Right atrium auricular region (tissue), 2 donors: ENCODE measurements at regions not wholly inside any gene's neighbourhood (a gene's known extent, or its start where the extent isn't known, plus 50 kb on each side); places are given as distances from the start of the nearest gene placed in this dataset.

Experiments
- DNase-seq: peaks from one replicate; pipeline ENCODE4 v3.0.0-alpha.2; 2019; ENCODE audit warnings: low spot score
- H3K27ac ChIP-seq, 2 donors: fragments of 200-600 bp; sonication (generic); 1 replicate in 1 of 2; 2 replicates in 1 of 2; pipeline ENCODE4 v1.5.1; 2016 to 2019
- H3K27me3 ChIP-seq, 2 donors: fragments of 200-600 bp; sonication (generic); one replicate each; pipeline versions ENCODE4 v1.5.1 to v1.6.0; 2017 to 2019
- H3K36me3 ChIP-seq: fragments of 200-600 bp; sonication (generic); one replicate; pipeline ENCODE4 v1.5.1; 2016
- H3K4me1 ChIP-seq, 2 donors: fragments of 200-600 bp; sonication (generic); one replicate each; pipeline versions ENCODE4 v1.5.1 to v1.6.0; 2017 to 2019
- H3K4me3 ChIP-seq, 2 donors: fragments of 200-600 bp; sonication (generic); 1 replicate in 1 of 2; 2 replicates in 1 of 2; pipeline ENCODE4 v1.5.1; 2017 to 2019; ENCODE audit warnings: mild to moderate bottlenecking in 1 of 2, moderate library complexity in 1 of 2
- H3K9me3 ChIP-seq, 2 donors: fragments of 200-600 bp; sonication (generic); one replicate each; pipeline ENCODE4 v1.5.1; 2019
- CTCF ChIP-seq, 2 donors: fragments of 200-600 bp; sonication (generic); IDR thresholded peaks; one replicate each; pipeline ENCODE4 v1.5.1; 2019; ENCODE audit warnings: antibody characterized with exemption in 2 of 2

- Histone ChIP-seq H3K9me3 (no peaks in the 10 kb centered on the region), H3K27me3 (no peaks in the 10 kb centered on the region), H3K4me1 (no peaks in the 10 kb centered on the region), H3K27ac (no peak overlapping the region), H3K36me3 (no peaks in the 10 kb centered on the region), H3K4me3 (no peak overlapping the region)
- no peak for TF ChIP-seq CTCF (IDR thresholded peaks at IDR 0.05)
- no peak for DNase-seq
Observed at GRCh38 chr1:30058970-30059369, 664.4 kb downstream of the MATN1 start.

DNA sequence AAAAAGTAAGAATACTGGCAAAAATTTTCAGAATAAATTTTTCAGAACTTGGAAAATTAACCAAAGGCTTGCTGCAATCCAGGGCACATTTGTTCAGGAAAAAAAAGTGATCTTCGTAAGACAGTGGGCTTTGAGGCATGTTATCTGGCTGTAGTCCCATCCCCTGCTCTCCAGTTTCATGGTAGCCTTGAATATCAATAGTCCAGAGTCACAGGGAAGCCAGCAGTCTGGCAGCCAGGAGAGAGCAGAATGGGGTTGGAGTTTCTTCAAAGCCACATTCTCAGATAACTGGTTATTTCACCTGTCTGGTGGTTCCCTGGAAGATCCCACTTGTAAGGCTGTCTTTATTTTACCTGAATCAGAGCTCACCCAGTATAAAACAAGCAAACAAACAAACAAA lies 669.3 kb downstream of the MATN1 start:
- H3K27ac ChIP-seq, result no peak overlapping the region
- no peaks in the 10 kb centered on the region for H3K36me3 ChIP-seq
- DNase-seq, result no peak
- no peak for TF ChIP-seq CTCF (IDR thresholded peaks at IDR 0.05)
- no peaks in the 10 kb centered on the region for H3K4me1 ChIP-seq
- no peak overlapping the region for H3K4me3 ChIP-seq
- H3K27me3 ChIP-seq, result no peaks in the 10 kb centered on the region
- H3K9me3 ChIP-seq, result no peaks in the 10 kb centered on the region

- Histone ChIP-seq H3K9me3 (no peaks in the 10 kb centered on the region), H3K4me3 (no peak overlapping the region), H3K27ac (no peak overlapping the region), H3K36me3 (no peaks in the 10 kb centered on the region), H3K4me1 (no peaks in the 10 kb centered on the region), H3K27me3 (no peaks in the 10 kb centered on the region)
- TF ChIP-seq CTCF (IDR thresholded peaks at IDR 0.05), result no peak
- DNase-seq, result no peak
Observed at GRCh38 chr1:30052178-30052577, 671.2 kb downstream of the MATN1 start.

DNA sequence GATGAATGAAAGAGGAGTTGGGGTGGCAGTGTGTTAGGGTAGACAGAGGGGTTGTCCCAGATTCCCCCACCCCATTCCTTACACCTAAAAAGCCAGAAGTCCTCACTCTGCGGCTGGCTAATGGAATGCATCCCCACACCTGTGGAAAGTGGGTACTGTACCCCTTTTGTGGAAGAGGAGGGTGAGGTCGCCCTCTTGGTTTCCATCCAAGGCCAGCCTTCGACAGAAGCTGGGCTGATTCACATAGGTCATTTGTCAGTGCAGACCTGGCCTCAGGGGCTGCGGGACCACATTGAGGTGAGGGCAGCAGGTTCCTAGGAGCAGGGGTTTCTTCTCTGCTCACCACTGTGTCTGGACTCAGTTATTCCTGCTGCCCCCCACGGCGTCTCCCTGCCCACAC lies 671.6 kb downstream of the MATN1 start:
- Histone ChIP-seq H3K27ac (no peak overlapping the region), H3K27me3 (no peaks in the 10 kb centered on the region), H3K4me1 (no peaks in the 10 kb centered on the region), H3K4me3 (no peak overlapping the region), H3K9me3 (no peaks in the 10 kb centered on the region), H3K36me3 (no peaks in the 10 kb centered on the region)
- DNase-seq, result no peak
- TF ChIP-seq CTCF (IDR thresholded peaks at IDR 0.05), result no peak

DNA sequence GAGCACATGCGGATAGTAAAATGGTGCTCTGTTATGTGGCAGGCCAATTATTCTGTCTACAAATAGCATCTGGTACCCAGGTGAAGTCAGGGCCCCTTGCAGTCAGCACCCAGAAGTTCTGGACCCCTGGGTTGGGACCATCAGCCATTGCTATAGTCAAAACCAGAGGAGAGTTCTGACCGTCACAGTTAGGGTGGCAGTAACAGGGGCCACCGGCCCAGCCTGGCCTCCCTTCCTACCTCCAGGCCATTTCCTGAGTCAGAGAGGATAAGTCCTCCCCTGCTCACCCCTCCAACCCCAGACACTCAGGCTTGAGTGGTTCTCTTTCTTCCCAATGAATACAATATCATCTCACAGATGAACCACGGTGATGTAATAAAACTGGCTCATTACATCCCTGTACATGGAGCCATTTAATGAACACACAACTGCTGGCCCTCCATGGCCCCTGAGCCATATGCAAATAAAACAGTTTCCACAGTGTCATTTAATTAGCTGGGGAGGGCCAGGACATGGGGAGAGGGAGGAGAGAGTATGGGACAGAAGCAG lies 673.6 kb downstream of the MATN1 start:
- H3K27me3 ChIP-seq, result no peaks in the 10 kb centered on the region

More for the DNA sequence above, 673.6 kb downstream of the MATN1 start:
- no peak overlapping the region for H3K27ac ChIP-seq
- TF ChIP-seq CTCF (IDR thresholded peaks at IDR 0.05), result no peak
- no peak for DNase-seq
- H3K4me3 ChIP-seq, result no peak overlapping the region
- H3K4me1 ChIP-seq, result no peaks in the 10 kb centered on the region
- no peaks in the 10 kb centered on the region for H3K36me3 ChIP-seq
- no peaks in the 10 kb centered on the region for H3K9me3 ChIP-seq
